Right atrium auricular region (tissue), 2 donors: ENCODE measurements at regions not wholly inside any gene's neighbourhood (a gene's known extent, or its start where the extent isn't known, plus 50 kb on each side); places are given as distances from the start of the nearest gene placed in this dataset.

ENCODE experiments used
- DNase-seq: peaks from one replicate; pipeline ENCODE4 v3.0.0-alpha.2; 2019; ENCODE audit warnings: low spot score
- H3K27ac ChIP-seq, 2 donors: fragments of 200-600 bp; sonication (generic); 1 replicate in 1 of 2; 2 replicates in 1 of 2; pipeline ENCODE4 v1.5.1; 2016 to 2019
- H3K27me3 ChIP-seq, 2 donors: fragments of 200-600 bp; sonication (generic); one replicate each; pipeline versions ENCODE4 v1.5.1 to v1.6.0; 2017 to 2019
- H3K36me3 ChIP-seq: fragments of 200-600 bp; sonication (generic); one replicate; pipeline ENCODE4 v1.5.1; 2016
- H3K4me1 ChIP-seq, 2 donors: fragments of 200-600 bp; sonication (generic); one replicate each; pipeline versions ENCODE4 v1.5.1 to v1.6.0; 2017 to 2019
- H3K4me3 ChIP-seq, 2 donors: fragments of 200-600 bp; sonication (generic); 1 replicate in 1 of 2; 2 replicates in 1 of 2; pipeline ENCODE4 v1.5.1; 2017 to 2019; ENCODE audit warnings: mild to moderate bottlenecking in 1 of 2, moderate library complexity in 1 of 2
- H3K9me3 ChIP-seq, 2 donors: fragments of 200-600 bp; sonication (generic); one replicate each; pipeline ENCODE4 v1.5.1; 2019
- CTCF ChIP-seq, 2 donors: fragments of 200-600 bp; sonication (generic); IDR thresholded peaks; one replicate each; pipeline ENCODE4 v1.5.1; 2019; ENCODE audit warnings: antibody characterized with exemption in 2 of 2

DNA sequence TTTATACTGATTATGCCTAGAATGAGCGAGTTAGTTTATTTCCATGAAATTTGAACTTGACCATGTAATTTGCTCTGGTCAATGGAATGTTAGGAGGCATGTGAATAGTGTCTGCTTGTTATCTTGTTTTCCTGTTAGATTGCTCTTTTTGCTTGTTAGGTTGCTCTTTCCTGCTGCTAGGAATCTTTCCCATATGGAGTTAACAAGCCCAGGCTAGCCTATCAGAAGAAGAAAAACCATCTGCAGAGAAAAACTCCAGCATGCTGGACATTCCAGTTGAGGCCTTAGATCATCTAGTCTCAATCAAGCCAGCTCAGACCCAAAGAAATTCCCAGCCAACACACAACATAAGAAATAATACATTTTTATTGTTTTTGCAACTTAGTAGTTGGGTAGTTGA is 470.2 kb upstream of the AGTR1 start:
- Histone ChIP-seq H3K4me1 (no peaks in the 10 kb centered on the region), H3K27me3 (no peaks in the 10 kb centered on the region), H3K4me3 (no peak overlapping the region), H3K27ac (no peak overlapping the region), H3K9me3 (no peaks in the 10 kb centered on the region), H3K36me3 (no peaks in the 10 kb centered on the region)
- no peak for TF ChIP-seq CTCF (IDR thresholded peaks at IDR 0.05)
- DNase-seq: no peak

DNA sequence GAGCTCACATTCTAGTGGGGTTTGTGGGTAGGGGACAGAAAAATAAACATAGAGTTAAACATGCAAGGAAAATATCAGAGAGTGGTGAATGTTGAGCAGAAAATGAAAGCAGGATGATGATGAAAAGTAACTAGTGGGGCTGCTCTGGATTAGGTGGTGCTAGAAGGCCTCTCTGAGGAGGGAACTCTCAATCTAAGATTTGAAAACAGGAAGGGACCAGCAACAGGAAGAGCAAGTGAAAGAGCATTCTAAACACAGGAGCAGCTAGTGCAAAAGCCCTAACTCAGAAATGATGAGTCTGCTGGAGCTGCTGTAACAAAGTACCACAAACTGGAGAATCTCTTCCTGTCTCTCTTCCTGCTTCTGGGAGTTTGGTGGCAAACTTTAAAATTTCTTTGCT is 468.6 kb upstream of the AGTR1 start:
- Histone ChIP-seq H3K27me3 (no peaks in the 10 kb centered on the region), H3K4me1 (no peaks in the 10 kb centered on the region), H3K27ac (no peak overlapping the region), H3K9me3 (no peaks in the 10 kb centered on the region), H3K4me3 (no peak overlapping the region), H3K36me3 (no peaks in the 10 kb centered on the region)
- no peak for TF ChIP-seq CTCF (IDR thresholded peaks at IDR 0.05)
- no peak for DNase-seq

DNA sequence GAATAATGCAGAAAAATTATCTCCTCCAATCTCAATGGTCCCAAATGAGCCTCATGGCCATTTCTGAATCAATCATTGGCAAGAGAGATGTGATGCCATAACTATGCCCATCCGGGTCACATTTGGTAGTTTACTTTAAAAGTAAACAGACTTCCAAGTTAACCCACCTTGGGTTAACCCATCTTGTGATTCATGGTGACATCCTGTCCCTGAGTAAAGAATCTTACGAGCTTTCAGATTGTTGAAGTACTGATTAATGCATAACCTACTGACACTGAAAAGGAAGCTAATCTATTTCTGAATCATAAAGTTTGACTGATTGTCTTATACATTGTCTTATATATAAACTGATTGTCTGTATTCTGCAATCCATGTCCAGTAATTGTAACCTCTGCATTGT is 467.2 kb upstream of the AGTR1 start:
- Histone ChIP-seq H3K9me3 (no peaks in the 10 kb centered on the region), H3K4me3 (no peak overlapping the region), H3K36me3 (no peaks in the 10 kb centered on the region), H3K27ac (no peak overlapping the region), H3K4me1 (no peaks in the 10 kb centered on the region), H3K27me3 (no peaks in the 10 kb centered on the region)
- DNase-seq: no peak
- TF ChIP-seq CTCF (IDR thresholded peaks at IDR 0.05): no peak

DNA sequence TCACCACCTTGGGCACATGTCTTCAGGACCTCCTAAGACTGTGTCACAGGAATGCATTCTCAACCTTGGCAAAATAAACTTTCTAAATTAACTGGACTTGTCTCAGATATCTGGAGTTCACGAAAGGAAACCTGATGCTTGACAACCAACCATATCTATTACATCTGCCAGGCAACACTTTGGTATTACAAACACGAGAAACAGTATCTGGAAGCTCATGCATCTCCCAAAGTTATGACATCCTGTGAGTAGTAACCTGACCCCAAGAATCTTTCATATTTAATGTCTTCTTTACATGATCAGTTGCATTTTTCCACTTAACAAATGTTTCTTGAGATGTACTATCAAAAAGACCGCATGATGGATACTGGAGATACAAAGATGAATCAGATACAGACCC is 465.3 kb upstream of the AGTR1 start:
- no peak for TF ChIP-seq CTCF (IDR thresholded peaks at IDR 0.05)
- H3K9me3 ChIP-seq: no peaks in the 10 kb centered on the region

GRCh38 chr3:148233403-148233802 is 464.3 kb upstream of the AGTR1 start:
- no peaks in the 10 kb centered on the region for H3K36me3 ChIP-seq
- H3K4me3 ChIP-seq: no peak overlapping the region
- no peak overlapping the region for H3K27ac ChIP-seq
- no peaks in the 10 kb centered on the region for H3K4me1 ChIP-seq
- H3K9me3 ChIP-seq: no peaks in the 10 kb centered on the region
- H3K27me3 ChIP-seq: no peaks in the 10 kb centered on the region
- TF ChIP-seq CTCF (IDR thresholded peaks at IDR 0.05): no peak
- DNase-seq: no peak

More for the DNA sequence above, 465.3 kb upstream of the AGTR1 start:
- H3K4me3 ChIP-seq: no peak overlapping the region
- no peaks in the 10 kb centered on the region for H3K4me1 ChIP-seq
- H3K27ac ChIP-seq: no peak overlapping the region
- H3K36me3 ChIP-seq: no peaks in the 10 kb centered on the region
- no peak for DNase-seq
- no peaks in the 10 kb centered on the region for H3K27me3 ChIP-seq

DNA sequence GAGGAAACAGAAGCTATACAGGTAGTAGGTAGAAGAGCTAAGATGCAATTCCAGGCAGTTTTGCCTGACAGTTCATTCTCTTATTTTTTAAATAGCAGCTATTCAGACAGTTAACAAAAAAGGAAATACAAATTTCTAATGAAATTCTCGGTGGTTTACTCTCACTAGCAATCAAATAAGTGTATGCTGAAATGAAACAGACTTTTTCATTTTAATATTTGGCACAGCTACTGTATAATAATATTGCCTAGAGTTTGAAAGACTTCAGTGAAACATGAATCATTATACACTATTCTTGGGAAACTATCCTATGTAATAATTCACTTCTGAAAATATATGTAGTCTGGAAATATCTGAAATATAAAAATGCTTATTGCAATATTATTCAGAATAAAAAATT is 463.2 kb upstream of the AGTR1 start:
- no peak for DNase-seq
- no peaks in the 10 kb centered on the region for H3K4me1 ChIP-seq
- H3K9me3 ChIP-seq: no peaks in the 10 kb centered on the region
- H3K27me3 ChIP-seq: no peaks in the 10 kb centered on the region
- no peak for TF ChIP-seq CTCF (IDR thresholded peaks at IDR 0.05)
- no peak overlapping the region for H3K4me3 ChIP-seq
- no peaks in the 10 kb centered on the region for H3K36me3 ChIP-seq
- H3K27ac ChIP-seq: no peak overlapping the region
